AG20443 (cell line): ENCODE measurements at regions not wholly inside any gene's neighbourhood (a gene's known extent, or its start where the extent isn't known, plus 50 kb on each side); places are given as distances from the start of the nearest gene placed in this dataset.
A peak's percentile ranks its signal among the peaks of the same experiment; 100 is the strongest.

Experiments
- DNase-seq: peaks from one replicate; pipeline ENCODE4 v3.0.0; 2012; ENCODE audit warnings: low spot score, mixed read lengths

DNA sequence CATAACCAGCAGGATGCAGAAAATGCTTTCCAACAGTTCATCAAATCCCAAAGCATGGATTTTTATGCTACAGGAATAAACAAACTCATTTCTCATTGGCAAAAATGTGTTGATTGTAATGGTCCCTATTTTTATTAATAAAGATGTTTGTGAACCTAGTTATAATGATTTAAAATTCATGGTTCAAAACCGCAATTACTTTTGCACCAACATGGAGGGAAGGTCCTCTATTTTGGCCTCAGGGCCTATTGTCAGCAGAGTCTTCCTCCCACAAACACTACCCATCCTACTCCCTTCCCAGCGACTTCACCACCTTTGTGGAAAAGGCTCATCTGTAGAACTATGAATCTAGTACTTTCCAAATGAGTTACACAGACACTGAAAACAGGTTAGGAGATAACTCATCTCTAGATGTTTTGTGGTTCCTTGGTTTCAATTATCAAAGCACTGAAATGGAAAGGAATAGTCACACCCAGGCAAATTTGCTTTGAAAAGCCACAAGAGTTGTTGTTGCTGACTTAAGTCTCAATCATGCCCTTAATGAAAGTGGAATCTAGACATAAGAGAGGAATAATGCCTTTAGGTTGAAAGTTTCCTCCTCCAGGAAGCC is 59.4 kb upstream of the FRMD4A start:
- DNase-seq: no peak

DNA sequence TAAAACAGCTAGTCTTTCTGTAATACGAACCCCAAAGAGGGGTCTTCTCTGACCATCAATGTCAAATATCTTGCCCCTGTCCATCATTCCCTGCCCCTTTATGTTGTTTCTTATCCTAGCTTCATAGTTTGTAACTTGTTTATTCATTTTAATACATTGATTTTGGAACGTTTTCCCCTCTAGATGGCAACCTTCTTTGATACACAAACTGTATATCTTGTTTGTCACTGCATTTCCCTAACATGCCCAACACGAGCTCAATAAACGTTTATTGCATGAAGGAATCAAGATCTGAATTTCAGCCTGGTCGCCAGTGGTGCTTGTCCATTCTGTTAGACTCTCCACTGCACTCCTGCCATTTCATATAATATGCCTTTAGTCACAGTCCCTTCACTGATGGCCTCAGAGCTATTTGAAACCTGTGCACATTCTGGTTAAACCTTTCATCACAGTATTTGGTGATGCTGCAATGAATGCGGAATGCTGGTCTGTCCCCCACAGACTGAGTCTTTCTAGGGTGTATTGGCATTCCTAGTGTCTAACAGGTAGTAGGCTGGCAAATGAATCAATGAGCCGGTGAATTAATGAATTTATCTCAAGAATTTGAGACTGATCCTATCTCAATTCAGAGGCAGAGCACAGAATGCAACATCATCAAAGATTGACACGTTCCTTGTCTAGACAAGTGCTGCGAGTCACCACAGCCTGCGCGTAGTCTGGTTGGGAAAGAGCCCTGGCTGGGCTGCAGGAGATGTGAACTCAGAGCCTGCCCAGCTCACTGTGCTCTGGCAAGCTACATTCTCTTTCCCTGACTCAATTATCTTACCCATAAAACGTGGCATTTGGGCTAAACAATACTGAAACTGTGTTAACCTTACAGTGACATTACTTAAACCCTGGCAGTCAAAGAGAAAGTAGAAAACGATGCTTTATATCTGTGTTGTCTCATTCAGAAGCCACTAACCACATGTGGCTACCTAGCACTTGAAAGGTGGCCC is 55.2 kb upstream of the FRMD4A start:
- DNase-seq: peak; percentile 85

DNA sequence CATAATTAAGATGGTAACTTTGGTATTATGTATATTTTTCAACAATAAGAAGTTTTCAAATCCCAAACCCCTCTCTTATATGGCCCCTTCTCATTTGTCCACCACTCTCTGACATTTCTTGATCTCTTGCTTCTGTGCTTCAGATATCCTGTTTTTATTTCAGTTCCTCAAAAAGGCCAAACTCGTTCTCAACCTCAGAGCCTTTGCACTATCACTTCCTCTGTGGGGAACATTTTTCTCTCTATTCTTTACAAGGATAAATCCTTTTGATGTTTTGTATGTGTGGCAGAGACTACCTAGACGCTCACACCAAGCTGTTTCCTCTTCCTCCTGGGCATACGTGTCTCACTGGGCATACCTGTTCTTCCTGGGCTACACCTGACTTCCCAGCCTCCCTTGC is 54.2 kb upstream of the FRMD4A start:
- no peak for DNase-seq

DNA sequence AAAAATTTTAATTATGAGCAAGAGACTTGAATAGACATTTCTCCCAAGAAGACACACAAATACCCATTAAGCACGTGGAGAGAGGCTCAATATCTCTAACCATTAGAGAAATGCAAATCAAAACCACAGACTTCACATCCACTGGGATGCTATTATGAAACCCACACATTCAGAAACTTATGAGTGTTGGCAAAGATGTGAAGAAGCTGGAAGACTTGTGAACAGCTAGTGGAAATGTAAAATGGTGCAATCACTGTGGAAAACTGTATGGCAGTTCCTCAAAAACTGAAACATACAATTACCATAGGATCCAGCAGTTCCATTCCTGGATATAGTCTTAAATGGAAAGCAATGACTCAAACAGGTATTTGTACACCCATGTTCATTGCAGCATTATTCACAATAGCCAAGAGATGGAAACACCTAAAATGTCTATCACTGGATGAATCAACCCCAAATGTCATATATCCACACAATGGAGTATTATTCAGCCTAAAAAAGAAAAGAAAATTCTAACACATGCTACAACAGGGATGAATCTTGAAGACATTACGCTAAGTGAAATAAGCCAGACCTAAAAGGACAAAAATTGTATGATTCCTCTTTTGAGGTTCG is 53.5 kb upstream of the FRMD4A start:
- DNase-seq: no peak

DNA sequence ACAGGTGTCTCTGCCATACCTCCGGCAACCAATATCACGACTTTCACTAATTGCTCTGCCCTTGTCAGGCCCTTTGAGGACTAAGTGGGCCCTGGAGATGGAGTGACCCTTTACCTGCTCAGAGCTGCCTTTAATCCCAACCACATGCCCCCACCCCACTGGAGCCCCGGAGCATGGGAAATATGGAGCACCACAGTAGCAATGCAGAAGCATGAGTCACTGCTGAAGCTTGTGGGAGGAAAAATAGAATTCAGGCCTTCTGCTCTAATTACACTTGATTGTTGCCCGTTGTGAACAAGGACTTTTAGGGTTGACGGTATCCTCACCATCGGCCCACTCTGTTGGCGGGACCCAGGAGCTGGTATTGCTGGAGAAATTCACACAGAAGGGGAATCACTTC is 52.5 kb upstream of the FRMD4A start:
- DNase-seq: peak; percentile 29

DNA sequence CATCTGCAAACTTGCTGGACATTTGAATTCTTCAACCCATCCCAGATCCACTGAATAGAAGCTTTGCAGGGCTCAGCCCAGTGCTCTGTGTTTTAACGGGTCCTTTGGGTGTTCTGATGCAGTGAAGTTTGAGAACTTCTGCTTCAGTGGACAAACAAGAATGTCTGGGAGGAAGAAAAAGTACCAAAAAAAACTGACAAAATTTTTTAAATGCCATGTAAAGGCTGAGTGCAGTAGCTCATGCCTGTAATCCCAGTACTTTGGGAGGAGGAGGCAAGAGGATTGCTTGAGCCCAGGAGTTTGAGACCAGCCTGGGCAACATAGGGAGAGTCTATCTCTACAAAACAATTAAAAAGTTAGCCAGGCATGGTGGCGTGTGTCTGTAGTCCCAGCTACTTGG is 51.8 kb upstream of the FRMD4A start:
- DNase-seq: no peak

DNA sequence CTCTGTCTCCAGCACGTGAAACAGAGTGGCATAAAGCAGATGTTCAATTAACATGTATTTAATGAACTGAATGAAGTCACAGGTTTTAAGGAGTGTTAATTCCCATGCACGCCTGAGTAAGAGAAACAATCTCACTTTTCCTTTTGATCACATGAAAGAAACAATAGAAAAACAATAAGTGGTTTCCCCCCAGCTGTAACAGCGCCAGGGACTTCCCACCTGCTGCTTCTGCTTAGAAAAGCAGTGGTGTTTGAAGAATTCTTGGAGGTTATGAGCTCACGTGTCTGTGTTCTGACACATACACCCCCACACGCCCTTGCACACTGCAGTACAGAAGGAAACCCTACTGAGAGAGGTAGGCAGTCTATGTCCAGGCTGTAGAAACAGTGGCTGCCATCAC is 51.3 kb upstream of the FRMD4A start:
- DNase-seq: no peak

DNA sequence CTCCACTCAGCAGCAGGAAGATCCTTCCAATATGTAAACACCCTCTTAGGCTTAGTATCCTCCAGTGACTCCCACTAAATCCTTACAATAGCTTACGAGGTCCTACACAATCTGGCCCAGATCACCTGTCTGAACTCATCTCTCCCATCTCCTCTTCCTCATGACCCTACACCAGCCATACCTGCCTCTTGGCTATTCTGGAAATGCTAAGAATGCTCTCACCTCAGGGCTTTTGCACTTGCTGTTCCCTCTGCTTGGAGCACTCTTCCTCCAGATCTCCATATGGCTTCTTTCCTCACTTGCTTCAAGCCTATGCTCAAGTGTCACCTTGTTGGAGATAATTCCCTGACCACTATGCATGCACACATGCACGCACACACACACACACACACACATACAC is 50.8 kb upstream of the FRMD4A start:
- no peak for DNase-seq

DNA sequence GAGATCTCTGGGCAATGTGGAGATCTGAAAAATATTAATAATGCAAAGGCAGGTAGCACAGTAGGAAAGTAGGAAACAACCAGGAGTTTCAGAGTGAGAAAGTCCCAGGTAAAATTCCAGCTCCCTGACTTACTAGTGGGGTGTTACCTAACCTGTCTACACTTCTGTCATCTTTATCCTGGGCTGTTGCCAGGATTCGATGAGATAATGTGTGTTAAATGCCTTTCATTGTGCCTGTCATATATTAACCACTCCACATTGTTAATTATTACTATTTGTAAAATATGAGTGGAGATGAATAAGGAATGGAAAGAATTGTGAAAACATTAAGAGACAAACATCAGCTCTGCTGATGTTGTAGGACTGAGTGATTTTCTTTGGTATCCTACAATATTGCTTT is 50.0 kb upstream of the FRMD4A start:
- DNase-seq: no peak
